IPS-NIHi7 (cell line): ENCODE measurements at regions not wholly inside any gene's neighbourhood (a gene's known extent, or its start where the extent isn't known, plus 50 kb on each side); places are given as distances from the start of the nearest gene placed in this dataset.
A peak's percentile ranks its signal among the peaks of the same experiment; 100 is the strongest.
"Not testable (repeated sequence)": the region's sequence is repeated elsewhere in the genome, so short reads cannot be mapped to it uniquely, and the experiment has no call there.

Experiments used
- DNase-seq: peaks from one replicate; pipeline ENCODE4 v3.0.0; 2012; ENCODE audit warnings: mixed read lengths; ENCODE audit errors: extremely low spot score

- DNase-seq = no peak
Observed at GRCh38 chr9:80489329-80489728, 917.6 kb downstream of the TLE4 start.

DNA sequence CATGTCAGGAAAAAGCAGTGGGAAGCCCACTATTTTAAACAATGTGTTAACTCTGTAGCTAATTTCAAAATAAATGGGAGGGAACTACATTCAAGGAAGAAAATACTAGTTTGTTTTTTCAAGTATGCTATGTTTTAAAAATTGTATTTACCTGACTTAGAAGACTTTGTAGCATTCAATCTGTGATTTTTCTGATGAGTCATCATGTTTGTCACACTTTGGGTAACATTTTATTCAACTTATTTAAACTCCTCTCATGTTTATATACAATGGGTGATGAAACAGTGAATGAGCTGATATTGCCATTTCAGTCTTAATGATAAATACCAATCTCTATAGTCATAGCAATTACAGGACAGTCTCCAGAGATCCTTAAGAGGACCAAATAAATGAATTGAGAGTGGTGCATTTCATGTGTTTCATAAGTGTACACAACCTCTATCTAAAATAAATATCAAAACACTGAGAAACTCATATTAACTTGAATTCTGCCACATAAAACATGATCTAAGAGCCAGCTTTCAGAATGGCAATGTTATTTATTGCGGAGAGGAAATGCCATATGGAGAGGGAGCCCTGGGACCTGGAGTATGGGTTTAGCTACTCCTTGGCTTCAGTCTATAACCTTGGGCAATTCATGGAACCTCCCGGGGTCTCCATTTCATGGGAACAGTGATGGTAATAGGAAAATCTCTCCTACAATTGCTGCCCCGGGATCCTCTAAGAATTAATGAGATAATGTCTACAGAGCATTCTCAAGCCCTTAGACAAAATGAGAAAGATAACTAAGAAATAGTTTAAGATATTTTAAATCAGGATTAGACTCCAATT lies 913.9 kb downstream of the TLE4 start:
- DNase-seq = no peak

DNA sequence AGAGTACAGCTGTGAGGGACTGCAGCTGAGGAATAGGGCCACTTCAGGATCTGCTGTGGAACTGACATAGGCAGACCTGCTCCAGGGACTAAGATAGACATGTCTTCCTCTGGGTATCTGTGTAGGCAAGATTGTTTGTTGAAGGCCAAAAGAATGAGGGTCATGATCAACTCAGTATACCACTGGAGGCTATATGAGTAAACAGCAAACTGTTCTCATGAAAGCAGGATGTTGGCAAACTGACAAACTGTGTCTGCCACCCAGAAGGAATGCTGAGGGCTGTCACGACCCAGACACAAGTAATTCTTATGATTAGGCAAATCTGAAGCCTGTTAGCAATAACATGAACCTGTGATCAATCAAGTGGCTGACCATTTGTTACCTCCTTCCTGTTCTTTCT lies 910.5 kb downstream of the TLE4 start:
- DNase-seq = not testable (repeated sequence)

DNA sequence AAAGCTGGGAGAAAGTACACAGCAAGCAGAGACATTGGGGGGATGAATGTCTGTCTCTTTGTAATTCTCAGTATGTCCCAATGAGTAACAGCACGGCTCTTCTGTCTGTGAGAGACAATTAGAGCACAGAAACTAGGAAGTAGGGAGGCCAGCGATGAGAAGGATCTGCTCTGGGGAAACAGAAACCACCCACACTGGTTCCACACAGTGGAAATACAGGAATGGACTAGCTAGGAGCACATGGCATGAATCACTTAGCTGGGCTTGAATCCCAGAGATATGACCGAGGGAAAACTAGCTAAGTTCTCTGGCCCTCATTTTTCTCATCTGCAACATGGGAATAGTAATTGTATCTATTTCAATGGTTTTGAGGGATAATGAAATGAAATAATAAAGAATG lies 895.9 kb downstream of the TLE4 start:
- no peak for DNase-seq

GRCh38 chr9:80465556-80465955 lies 893.8 kb downstream of the TLE4 start:
- DNase-seq = no peak

- DNase-seq = no peak
Observed at GRCh38 chr9:80449513-80449912, 877.7 kb downstream of the TLE4 start.

GRCh38 chr9:80448996-80449395 lies 877.2 kb downstream of the TLE4 start:
- DNase-seq = no peak

DNA sequence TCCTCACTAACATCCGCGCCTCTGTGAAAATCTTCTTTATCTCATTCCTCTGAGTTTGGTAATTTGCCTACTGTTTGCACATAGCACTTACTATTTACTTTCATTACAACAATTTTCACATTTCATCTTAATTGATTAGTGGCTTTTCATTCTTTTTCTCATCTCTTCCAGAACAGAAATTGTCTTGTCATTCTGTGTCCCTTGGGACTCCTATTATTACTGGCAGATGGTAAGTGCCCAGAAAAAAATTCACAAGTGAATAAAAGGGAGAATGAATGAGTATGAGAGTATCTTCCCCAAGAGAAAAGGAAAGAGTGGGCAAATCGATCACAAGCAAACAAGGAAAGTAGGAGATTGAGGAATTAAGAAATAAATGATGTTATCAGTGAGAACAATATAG lies 876.1 kb downstream of the TLE4 start:
- no peak for DNase-seq

DNA sequence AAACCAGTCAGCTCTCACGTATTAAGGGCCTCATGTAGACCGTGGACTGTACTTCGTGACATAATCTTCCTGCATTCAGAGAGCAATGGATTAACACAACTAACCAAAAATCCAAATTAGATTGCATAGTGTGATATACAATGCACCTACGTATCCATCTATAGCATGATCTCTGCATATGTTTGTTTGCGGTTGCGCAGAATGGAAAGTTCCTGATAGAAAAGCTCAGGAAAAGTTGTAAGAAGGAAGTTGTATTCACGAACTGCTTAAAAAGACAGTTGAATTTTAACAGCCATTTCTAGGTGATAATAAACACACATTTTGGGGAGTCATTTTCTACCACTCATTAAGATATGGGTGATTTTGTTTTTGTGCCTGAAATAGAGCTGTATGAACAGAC lies 869.0 kb downstream of the TLE4 start:
- no peak for DNase-seq

DNA sequence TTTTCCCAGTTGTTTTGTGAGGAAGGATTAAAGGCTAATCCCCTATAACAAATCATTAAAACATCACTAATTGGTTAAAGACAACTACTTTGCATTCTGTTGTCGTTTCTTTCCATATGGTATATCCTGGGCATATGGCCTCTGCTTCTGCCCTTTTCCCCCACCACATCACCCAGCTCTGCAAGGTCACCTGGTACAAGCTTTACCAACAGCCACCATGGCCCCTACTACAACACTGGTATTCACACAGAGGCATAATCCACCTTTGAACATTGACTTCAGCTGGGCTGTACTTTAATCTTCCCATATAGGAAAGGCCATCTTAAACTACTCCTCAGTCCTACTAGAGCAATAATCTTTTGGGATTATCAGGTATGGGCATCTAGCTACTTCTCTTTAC lies 866.1 kb downstream of the TLE4 start:
- DNase-seq = no peak

GRCh38 chr9:80437091-80437640 lies 865.4 kb downstream of the TLE4 start:
- no peak for DNase-seq

GRCh38 chr9:80435591-80435990 lies 863.8 kb downstream of the TLE4 start:
- no peak for DNase-seq

- no peak for DNase-seq
Observed at GRCh38 chr9:80426992-80427391, 855.2 kb downstream of the TLE4 start.

DNA sequence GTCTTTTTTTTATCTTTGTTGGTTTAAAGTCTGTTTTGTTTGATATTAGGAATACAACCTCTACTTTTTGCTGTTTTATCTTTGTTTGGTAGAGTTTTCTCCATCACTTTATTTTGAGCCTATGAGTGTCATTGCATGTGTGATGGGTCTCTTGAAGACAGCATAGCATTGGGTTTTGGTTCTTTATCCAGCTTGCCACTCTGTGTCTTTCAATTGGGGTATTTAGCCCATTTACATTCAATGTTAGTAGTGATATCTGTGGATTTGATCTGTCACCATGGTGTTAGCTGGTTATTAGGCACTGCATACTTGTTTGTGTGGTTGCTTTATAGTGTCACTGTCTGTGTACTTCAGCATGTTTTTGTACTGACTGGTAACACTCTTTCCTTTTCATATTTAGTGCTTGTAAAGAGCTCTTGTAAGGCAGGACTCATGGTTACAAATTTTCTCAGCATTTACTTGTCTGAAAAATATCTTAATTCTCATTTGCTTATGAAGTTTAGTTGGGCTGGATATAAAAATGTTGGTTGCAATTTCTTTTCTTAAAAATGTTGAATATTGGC lies 845.5 kb downstream of the TLE4 start:
- DNase-seq = no peak

DNA sequence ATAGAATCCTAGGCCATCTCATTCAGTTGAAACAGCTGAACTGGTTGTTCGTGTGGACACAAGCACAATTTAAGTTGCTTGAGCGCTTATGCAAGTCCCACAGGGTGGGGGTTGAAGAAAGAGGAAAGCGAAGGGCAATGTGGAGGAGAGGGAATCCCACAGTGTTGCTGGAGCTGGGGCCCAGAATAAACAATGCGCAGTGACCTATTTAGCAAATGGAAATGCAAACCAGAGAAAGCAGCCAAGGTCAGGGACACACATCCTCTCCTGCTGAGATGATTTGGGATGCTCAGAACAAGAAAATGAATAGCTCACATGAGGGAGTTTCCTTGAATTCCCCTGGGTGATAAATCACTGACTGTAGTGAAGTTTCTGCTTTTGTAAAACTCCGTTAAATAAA lies 838.3 kb downstream of the TLE4 start:
- DNase-seq = peak; percentile 56

DNA sequence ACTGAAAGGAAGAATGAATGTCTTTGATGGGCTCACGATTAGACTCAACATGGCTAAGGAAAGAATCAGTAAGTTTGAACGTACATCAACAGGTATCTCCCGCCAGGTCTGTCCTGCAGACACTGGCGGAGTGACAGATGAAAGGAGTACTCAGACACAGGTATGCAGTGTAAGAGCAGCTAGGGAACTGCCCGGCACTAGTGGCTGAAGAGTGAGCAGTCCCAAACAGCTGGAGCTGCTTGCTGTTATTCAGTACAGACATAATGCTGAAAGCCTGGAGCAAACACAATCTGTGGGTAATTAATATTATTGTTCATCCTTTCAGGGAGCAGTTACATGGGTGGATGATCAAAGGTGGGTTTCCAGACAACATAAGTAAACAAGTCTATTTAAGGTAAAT lies 835.5 kb downstream of the TLE4 start:
- DNase-seq = no peak

GRCh38 chr9:80401243-80401642 lies 829.5 kb downstream of the TLE4 start:
- DNase-seq = no peak

DNA sequence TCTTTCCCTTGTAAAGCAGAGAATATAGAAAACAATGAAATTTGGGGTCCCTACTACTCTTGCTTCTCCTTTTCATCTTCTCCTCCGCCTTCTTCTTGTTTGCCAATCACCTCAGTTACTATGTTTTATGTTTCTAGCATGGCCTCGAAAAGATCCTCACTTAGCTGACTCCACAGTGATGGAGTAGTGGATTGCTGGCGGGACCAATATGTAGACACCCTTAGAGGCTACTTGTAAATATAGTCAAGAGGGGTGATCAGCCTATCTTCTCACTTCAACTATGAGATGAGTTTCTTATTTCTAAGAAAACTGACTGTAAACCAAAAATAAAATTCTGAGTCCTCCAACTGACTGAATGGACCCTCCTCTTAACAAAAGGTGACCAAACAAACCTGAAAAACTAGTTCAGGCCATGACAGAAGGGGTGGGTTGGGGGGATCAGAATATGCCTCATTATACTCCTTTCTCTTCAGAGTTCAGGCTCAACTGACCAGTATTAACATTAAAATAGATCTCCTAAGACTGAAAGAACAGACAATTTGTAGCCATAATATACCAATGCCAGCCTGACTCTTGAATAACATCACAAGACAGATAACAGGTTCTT lies 829.0 kb downstream of the TLE4 start:
- no peak for DNase-seq

DNA sequence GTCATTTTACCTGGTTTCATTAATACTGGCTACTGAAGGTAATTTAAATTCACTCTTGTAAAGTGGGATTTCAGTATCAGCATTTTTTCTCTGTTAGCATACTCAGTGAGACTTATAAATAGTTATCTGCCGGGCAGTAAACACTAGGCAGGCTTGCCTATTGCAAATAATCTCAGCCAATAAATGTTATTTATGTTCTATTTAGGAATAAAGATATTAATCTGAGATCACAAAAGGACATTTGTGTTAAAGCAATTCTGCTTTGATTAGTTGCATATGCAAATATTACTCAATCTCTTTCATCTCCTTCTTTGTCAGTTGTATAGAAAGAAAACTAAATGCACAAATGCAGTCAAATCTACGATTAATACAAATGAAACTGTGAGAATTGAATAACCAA lies 827.8 kb downstream of the TLE4 start:
- no peak for DNase-seq

GRCh38 chr9:80387828-80388227 lies 816.1 kb downstream of the TLE4 start:
- DNase-seq = no peak

GRCh38 chr9:80385246-80385645 lies 813.5 kb downstream of the TLE4 start:
- no peak for DNase-seq

DNA sequence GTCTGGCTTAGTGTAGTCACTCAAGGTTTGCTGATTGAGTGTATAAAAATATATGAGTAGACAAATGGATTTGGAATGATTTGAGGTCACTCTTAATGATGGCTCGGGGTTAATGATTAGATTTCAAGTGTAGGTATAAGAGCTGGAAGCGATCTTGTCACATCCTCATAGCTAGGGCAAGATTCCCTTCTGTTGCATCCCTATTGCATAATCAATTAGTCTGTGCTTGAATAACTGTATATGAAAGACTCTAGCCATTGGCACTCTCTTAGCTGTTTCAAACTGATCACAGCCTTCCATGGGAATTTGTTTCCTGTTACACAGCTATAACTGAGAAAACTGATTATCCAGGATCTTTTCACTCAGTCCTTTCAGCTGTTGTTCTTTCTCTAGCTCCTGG lies 811.6 kb downstream of the TLE4 start:
- DNase-seq = no peak
